Gastrocnemius medialis (tissue), 4 donors: ENCODE measurements at regions not wholly inside any gene's neighbourhood (a gene's known extent, or its start where the extent isn't known, plus 50 kb on each side); places are given as distances from the start of the nearest gene placed in this dataset.
"Not testable (repeated sequence)": the region's sequence is repeated elsewhere in the genome, so short reads cannot be mapped to it uniquely, and the experiment has no call there.

Experiments used
- ATAC-seq, 2 donors: fragments of 150-250 bp; one replicate each; pipeline ENCODE4 v1.9.1; 2016
- DNase-seq, 2 donors: peaks; one replicate each; pipeline ENCODE4 v3.0.0-alpha.2; 2019
- H3K27ac ChIP-seq, 4 donors: fragments of 200-600 bp; sonication (generic); 1 replicate in 1 of 4; 2 replicates in 3 of 4; pipeline ENCODE4 v1.5.1; 2016 to 2018; ENCODE audit warnings: mild to moderate bottlenecking in 2 of 4, moderate library complexity in 1 of 4
- H3K27me3 ChIP-seq, 3 donors: fragments of 200-600 bp; sonication (generic) in 2 of 3; 1 replicate in 1 of 3; 2 replicates in 2 of 3; pipeline versions ENCODE4 v1.5.1 to v1.6.0; 2016 to 2019; ENCODE audit warnings: mild to moderate bottlenecking in 1 of 3, moderate library complexity in 1 of 3
- H3K36me3 ChIP-seq, 2 donors: fragments of 200-600 bp; sonication (generic) in 1 of 2; one replicate each; pipeline ENCODE4 v1.5.1; 2017 to 2018
- H3K4me1 ChIP-seq, 2 donors: fragments of 200-600 bp; sonication (generic) in 1 of 2; one replicate each; pipeline ENCODE4 v1.5.1; 2016 to 2017; ENCODE audit warnings: mild to moderate bottlenecking in 2 of 2
- H3K4me3 ChIP-seq, 4 donors: fragments of 200-600 bp; sonication (generic) in 3 of 4; 1 replicate in 1 of 4; 2 replicates in 3 of 4; pipeline ENCODE4 v1.5.1; 2016 to 2019; ENCODE audit warnings: mild to moderate bottlenecking in 2 of 4
- H3K9me3 ChIP-seq, 3 donors: fragments of 200-600 bp; sonication (generic) in 2 of 3; 1 replicate in 1 of 3; 2 replicates in 2 of 3; pipeline ENCODE4 v1.5.1; 2016 to 2019
- POLR2A ChIP-seq, 2 donors: fragments of 450-650 bp; IDR thresholded peaks; one replicate each; pipeline ENCODE4 v1.6.1; 2017; ENCODE audit warnings: antibody characterized with exemption in 2 of 2, mild to moderate bottlenecking in 2 of 2, moderate library complexity in 2 of 2
- in situ Hi-C, 4 donors: fragments of 200-750 bp; cut with MboI; loops; one replicate each; pipeline versions ENCODE4 v1.15.0 to v1.8.0; 2017; ENCODE audit warnings: low sequenced_read_pairs in 4 of 4
- intact Hi-C: fragments of 100-400 bp; cut with DNase I; formaldehyde crosslinking; loops from one replicate; pipeline ENCODE4 v1.15.1; 2023; ENCODE audit warnings: low total_unique reads
- TF ChIP-seq, protein P1 (sequence below), 5 experiments: fragments of 450-650 bp in 3 of 5; fragments of 200-600 bp in 2 of 5; sonication (generic) in 2 of 5; IDR thresholded peaks in 4 of 5; conservative IDR thresholded peaks in 1 of 5; 1 replicate in 4 of 5; 2 replicates in 1 of 5; pipeline ENCODE4 v1.5.1; 2016 to 2019; ENCODE audit warnings: antibody characterized with exemption in 5 of 5, mild to moderate bottlenecking in 3 of 5, moderate library complexity in 3 of 5

DNA sequence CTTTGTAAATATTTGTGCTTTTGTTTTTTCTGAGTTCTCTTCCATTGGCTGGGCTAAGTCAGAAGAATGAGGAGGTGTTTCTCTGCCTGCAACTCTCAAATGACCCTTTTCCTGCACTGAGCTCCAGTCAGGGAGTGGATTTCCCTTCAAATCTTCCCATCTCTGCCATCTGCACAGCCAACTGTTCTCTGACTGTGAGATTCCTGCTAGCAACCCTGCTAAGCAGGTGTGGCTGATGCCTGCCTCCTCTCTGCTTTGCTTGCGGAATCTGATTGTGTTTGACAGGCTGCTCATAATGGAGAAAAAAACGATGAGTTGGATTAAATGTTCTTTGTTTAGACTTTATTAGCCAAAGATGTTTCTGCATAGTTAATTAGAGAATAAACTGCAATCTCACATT lies 519.8 kb downstream of the TMEM114 start:
- no peaks in the 10 kb centered on the region for H3K9me3 ChIP-seq
- no peaks in the 10 kb centered on the region for H3K27me3 ChIP-seq
- intact Hi-C loops, result no loop called here
- no peaks in the 10 kb centered on the region for H3K4me1 ChIP-seq
- no peak overlapping the region for H3K27ac ChIP-seq
- no peak for DNase-seq
- in situ Hi-C loops, result loop anchor here in 1 of 4 donors (25.0 kb wide), 1 partner anchor 92 kb away; no protein-coding TSS in a partner anchor
- TF ChIP-seq POLR2A (IDR thresholded peaks at IDR 0.05), result no peak
- TF ChIP-seq, protein P1, sequence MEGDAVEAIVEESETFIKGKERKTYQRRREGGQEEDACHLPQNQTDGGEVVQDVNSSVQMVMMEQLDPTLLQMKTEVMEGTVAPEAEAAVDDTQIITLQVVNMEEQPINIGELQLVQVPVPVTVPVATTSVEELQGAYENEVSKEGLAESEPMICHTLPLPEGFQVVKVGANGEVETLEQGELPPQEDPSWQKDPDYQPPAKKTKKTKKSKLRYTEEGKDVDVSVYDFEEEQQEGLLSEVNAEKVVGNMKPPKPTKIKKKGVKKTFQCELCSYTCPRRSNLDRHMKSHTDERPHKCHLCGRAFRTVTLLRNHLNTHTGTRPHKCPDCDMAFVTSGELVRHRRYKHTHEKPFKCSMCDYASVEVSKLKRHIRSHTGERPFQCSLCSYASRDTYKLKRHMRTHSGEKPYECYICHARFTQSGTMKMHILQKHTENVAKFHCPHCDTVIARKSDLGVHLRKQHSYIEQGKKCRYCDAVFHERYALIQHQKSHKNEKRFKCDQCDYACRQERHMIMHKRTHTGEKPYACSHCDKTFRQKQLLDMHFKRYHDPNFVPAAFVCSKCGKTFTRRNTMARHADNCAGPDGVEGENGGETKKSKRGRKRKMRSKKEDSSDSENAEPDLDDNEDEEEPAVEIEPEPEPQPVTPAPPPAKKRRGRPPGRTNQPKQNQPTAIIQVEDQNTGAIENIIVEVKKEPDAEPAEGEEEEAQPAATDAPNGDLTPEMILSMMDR (IDR thresholded peaks at IDR 0.05 in 4 of 5, conservative IDR thresholded peaks at IDR 0.05 in 1 of 5), result no peak
- H3K36me3 ChIP-seq, result no peaks in the 10 kb centered on the region
- no peak for ATAC-seq
- H3K4me3 ChIP-seq, result no peak overlapping the region

DNA sequence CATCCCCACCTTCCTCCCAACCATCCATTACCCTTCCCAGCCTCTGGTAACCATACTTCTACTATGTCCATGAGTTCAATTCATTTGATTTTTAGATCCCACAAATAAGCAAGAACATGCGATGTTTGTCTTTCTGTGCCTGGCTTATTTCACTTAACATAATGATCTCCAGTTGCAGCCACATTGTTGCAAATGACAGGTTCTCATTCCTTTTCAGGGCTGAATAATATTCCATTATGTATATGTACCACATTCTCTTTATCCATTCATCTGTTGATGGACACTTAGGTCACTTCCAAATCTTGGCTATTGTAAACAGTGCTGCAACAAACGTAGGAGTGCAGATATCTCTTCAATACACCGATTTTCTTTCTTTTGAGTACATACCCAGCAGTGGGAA lies 522.1 kb downstream of the TMEM114 start:
- H3K27me3 ChIP-seq, H3K9me3 ChIP-seq, H3K36me3 ChIP-seq, ATAC-seq, DNase-seq, H3K4me3 ChIP-seq, intact Hi-C loops, H3K4me1 ChIP-seq, H3K27ac ChIP-seq: not testable (repeated sequence)
- in situ Hi-C loops, result loop anchor here in 1 of 4 donors (25.0 kb wide), 1 partner anchor 94 kb away; no protein-coding TSS in a partner anchor

GRCh38 chr16:8063159-8063558 lies 527.2 kb downstream of the TMEM114 start:
- H3K4me3 ChIP-seq, result no peak overlapping the region
- H3K36me3 ChIP-seq, result no peaks in the 10 kb centered on the region
- H3K9me3 ChIP-seq, result no peaks in the 10 kb centered on the region
- H3K27ac ChIP-seq, result no peak overlapping the region
- DNase-seq, result no peak
- H3K4me1 ChIP-seq, result no peaks in the 10 kb centered on the region
- H3K27me3 ChIP-seq, result no peaks in the 10 kb centered on the region
- ATAC-seq, result no peak
- in situ Hi-C loops, result loop anchor here in 1 of 4 donors (25.0 kb wide), 1 partner anchor 99 kb away; no protein-coding TSS in a partner anchor
- no peak for TF ChIP-seq POLR2A (IDR thresholded peaks at IDR 0.05)
- TF ChIP-seq, protein P1 (IDR thresholded peaks at IDR 0.05 in 4 of 5, conservative IDR thresholded peaks at IDR 0.05 in 1 of 5), result no peak
- intact Hi-C loops, result no loop called here

DNA sequence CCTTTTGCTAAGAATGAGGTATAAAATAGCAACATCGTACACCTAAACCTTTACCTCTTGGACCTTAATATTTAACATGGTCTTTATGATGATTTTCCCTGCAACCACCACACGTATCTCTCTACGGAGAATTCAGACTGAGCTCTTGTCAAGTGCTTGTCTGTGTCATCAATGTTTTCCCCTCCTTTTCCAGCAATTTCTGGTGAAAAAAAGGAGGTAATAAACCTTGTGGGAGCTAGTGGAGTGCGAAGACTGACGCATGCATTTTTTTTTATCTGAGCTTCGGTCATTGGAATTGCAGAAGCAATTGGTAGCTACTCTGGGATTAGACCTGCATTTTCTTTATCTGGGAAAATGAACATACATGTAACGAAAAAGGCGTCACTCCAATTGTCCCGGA lies 527.6 kb downstream of the TMEM114 start:
- intact Hi-C loops, result no loop called here
- ATAC-seq (no peak), DNase-seq (no peak)
- Histone ChIP-seq H3K4me1 (no peaks in the 10 kb centered on the region), H3K27ac (no peak overlapping the region), H3K36me3 (no peaks in the 10 kb centered on the region), H3K4me3 (no peak overlapping the region), H3K27me3 (no peaks in the 10 kb centered on the region), H3K9me3 (no peaks in the 10 kb centered on the region)
- in situ Hi-C loops, result loop anchor here in 1 of 4 donors (25.0 kb wide), 1 partner anchor 100 kb away; no protein-coding TSS in a partner anchor
- TF ChIP-seq POLR2A (IDR thresholded peaks at IDR 0.05), result no peak
- TF ChIP-seq, protein P1 (IDR thresholded peaks at IDR 0.05 in 4 of 5, conservative IDR thresholded peaks at IDR 0.05 in 1 of 5), result no peak

DNA sequence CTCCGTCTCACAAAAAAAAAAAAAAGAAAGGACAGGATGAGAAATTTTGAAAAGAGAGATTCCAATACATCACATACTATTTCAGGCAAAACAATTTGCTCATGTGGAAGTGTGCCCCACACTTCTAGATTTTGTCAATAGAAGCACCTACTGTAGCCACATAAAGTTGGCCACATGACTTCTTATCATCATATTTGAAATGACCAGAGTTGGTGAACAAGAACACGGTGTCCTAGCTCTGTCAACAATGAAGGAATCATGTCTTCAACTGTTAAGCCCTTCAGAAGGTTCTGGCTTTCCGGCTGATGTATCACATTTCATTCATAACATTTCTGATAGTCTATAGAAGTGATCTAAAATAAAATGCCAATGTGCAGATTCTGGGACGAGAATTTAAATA lies 534.5 kb downstream of the TMEM114 start:
- TF ChIP-seq, protein P1 (IDR thresholded peaks at IDR 0.05 in 4 of 5, conservative IDR thresholded peaks at IDR 0.05 in 1 of 5), result no peak
- no peak for TF ChIP-seq POLR2A (IDR thresholded peaks at IDR 0.05)
- in situ Hi-C loops, result loop anchor here in 1 of 4 donors (25.0 kb wide), 1 partner anchor 107 kb away; no protein-coding TSS in a partner anchor
- no peaks in the 10 kb centered on the region for H3K4me1 ChIP-seq

More for the DNA sequence above, 534.5 kb downstream of the TMEM114 start:
- H3K27ac ChIP-seq, result no peak overlapping the region
- DNase-seq, result no peak
- H3K36me3 ChIP-seq, result no peaks in the 10 kb centered on the region
- H3K27me3 ChIP-seq, result no peaks in the 10 kb centered on the region
- no peak for ATAC-seq
- H3K4me3 ChIP-seq, result no peak overlapping the region
- intact Hi-C loops, result no loop called here
- no peaks in the 10 kb centered on the region for H3K9me3 ChIP-seq
